CD4-positive, alpha-beta T cell treated with Interleukin-15 for 1 hour (primary cell): ENCODE measurements at regions not wholly inside any gene's neighbourhood (a gene's known extent, or its start where the extent isn't known, plus 50 kb on each side); places are given as distances from the start of the nearest gene placed in this dataset.

Experiments used
- DNase-seq: peaks from one replicate; pipeline ENCODE4 v3.0.0-alpha.2; 2020

GRCh38 chr15:69801144-69801543 lies 296.6 kb downstream of the TLE3 start:
- no peak for DNase-seq

- DNase-seq = no peak
Measured at GRCh38 chr15:69802432-69802831, 295.3 kb downstream of the TLE3 start.

- no peak for DNase-seq
Measured at GRCh38 chr15:69804786-69805185, 292.9 kb downstream of the TLE3 start.

- no peak for DNase-seq
Measured at GRCh38 chr15:69805248-69805953, 292.3 kb downstream of the TLE3 start.

- DNase-seq = no peak
Measured at GRCh38 chr15:69806287-69806915, 291.3 kb downstream of the TLE3 start.

- peak; percentile 38 for DNase-seq
Measured at GRCh38 chr15:69807721-69808120, 290.0 kb downstream of the TLE3 start.

GRCh38 chr15:69808756-69809155 lies 289.0 kb downstream of the TLE3 start:
- DNase-seq = no peak

- no peak for DNase-seq
Measured at GRCh38 chr15:69809421-69809820, 288.3 kb downstream of the TLE3 start.

- DNase-seq = no peak
Measured at GRCh38 chr15:69810431-69811354, 287.0 kb downstream of the TLE3 start.

GRCh38 chr15:69812861-69813261 lies 284.9 kb downstream of the TLE3 start:
- no peak for DNase-seq

GRCh38 chr15:69813881-69814280 lies 283.8 kb downstream of the TLE3 start:
- no peak for DNase-seq

GRCh38 chr15:69814932-69815331 lies 282.8 kb downstream of the TLE3 start:
- no peak for DNase-seq

- DNase-seq = no peak
Measured at GRCh38 chr15:69815793-69816192, 281.9 kb downstream of the TLE3 start.

- no peak for DNase-seq
Measured at GRCh38 chr15:69816522-69816921, 281.2 kb downstream of the TLE3 start.

GRCh38 chr15:69818529-69818928 lies 279.2 kb downstream of the TLE3 start:
- no peak for DNase-seq

GRCh38 chr15:69819371-69819770 lies 278.3 kb downstream of the TLE3 start:
- DNase-seq = no peak

- DNase-seq = no peak
Measured at GRCh38 chr15:69820819-69821218, 276.9 kb downstream of the TLE3 start.

GRCh38 chr15:69823223-69823907 lies 274.4 kb downstream of the TLE3 start:
- no peak for DNase-seq

GRCh38 chr15:69824075-69824876 lies 273.4 kb downstream of the TLE3 start:
- DNase-seq = no peak

GRCh38 chr15:69824877-69825406 lies 272.8 kb downstream of the TLE3 start:
- no peak for DNase-seq

GRCh38 chr15:69825941-69826818 lies 271.5 kb downstream of the TLE3 start:
- no peak for DNase-seq
